ENCODE measurements at regions not wholly inside any gene's neighbourhood (a gene's known extent, or its start where the extent isn't known, plus 50 kb on each side); places are given as distances from the start of the nearest gene placed in this dataset.

GRCh38 chr17:13222975-13223374 is 205.1 kb upstream of the ELAC2 start:
- no peaks in the 10 kb centered on the region for H3K36me3 ChIP-seq (ENCODE audit: control insufficient read depth in 2 of 3, insufficient read depth in 3 of 3, low read length in 3 of 3)
- no peak overlapping the region for H3K27ac ChIP-seq (ENCODE audit: low read depth, low read length)
- no peaks in the 10 kb centered on the region for H3K9me3 ChIP-seq (ENCODE audit: control insufficient read depth in 2 of 3, low read length in 3 of 3)
- intact Hi-C loops (cut with micrococcal nuclease) = no loop called here
- Mint-ChIP-seq H3K9me3 (peaks cover 0 to 3% (median 0%) of the 10 kb centered on the region in 11 donors), H3K4me3 (no peak overlapping the region), H3K27ac (no peak overlapping the region), H3K27me3 (peaks cover 0 to 40% (median 6%) of the 10 kb centered on the region in 5 donors), H3K4me1 (no peaks in the 10 kb centered on the region), H3K36me3 (no peaks in the 10 kb centered on the region)
- no peaks in the 10 kb centered on the region for H3K4me1 ChIP-seq (ENCODE audit: control insufficient read depth in 2 of 2, insufficient read depth in 2 of 2, low read length in 2 of 2)
- H3K4me3 ChIP-seq (ENCODE audit: low read length) = no peak overlapping the region
- DNase-seq = no peak
- no peak for ATAC-seq
- peaks cover 0 to 5% of the 10 kb centered on the region in 2 donors for H3K27me3 ChIP-seq (ENCODE audit: control insufficient read depth in 2 of 2, insufficient read depth in 2 of 2, low read length in 2 of 2)
- ChIA-PET POLR2A (no interaction called here), CTCF (no interaction called here)

GRCh38 chr17:13212860-13213259 is 195.0 kb upstream of the ELAC2 start:
- ATAC-seq = no peak
- CTCF ChIA-PET = no interaction called here
- H3K27ac Mint-ChIP-seq = no peak overlapping the region
- intact Hi-C loops (cut with micrococcal nuclease) = no loop called here
- H3K27me3 ChIP-seq (ENCODE audit: control insufficient read depth in 2 of 2, insufficient read depth in 2 of 2, low read length in 2 of 2) = no peaks in the 10 kb centered on the region
- POLR2A ChIA-PET = no interaction called here
- H3K36me3 ChIP-seq (ENCODE audit: control insufficient read depth in 2 of 3, insufficient read depth in 3 of 3, low read length in 3 of 3) = no peaks in the 10 kb centered on the region
- H3K4me1 ChIP-seq (ENCODE audit: control insufficient read depth in 2 of 2, insufficient read depth in 2 of 2, low read length in 2 of 2) = no peaks in the 10 kb centered on the region
- H3K36me3 Mint-ChIP-seq = peaks cover 0 to 3% (median 0%) of the 10 kb centered on the region in 5 donors
- no peak overlapping the region for H3K4me3 ChIP-seq (ENCODE audit: low read length)
- H3K4me1 Mint-ChIP-seq = no peaks in the 10 kb centered on the region
- peaks cover 0 to 22% (median 4%) of the 10 kb centered on the region in 11 donors for H3K9me3 Mint-ChIP-seq
- no peak overlapping the region for H3K27ac ChIP-seq (ENCODE audit: low read depth, low read length)
- peaks cover 0 to 18% (median 0%) of the 10 kb centered on the region in 5 donors for H3K27me3 Mint-ChIP-seq
- DNase-seq = no peak
- H3K9me3 ChIP-seq (ENCODE audit: control insufficient read depth in 2 of 3, low read length in 3 of 3) = no peaks in the 10 kb centered on the region
- H3K4me3 Mint-ChIP-seq = no peak overlapping the region

- POLR2A ChIA-PET = no interaction called here
- intact Hi-C loops (cut with micrococcal nuclease) = no loop called here
- CTCF ChIA-PET = no interaction called here
Observed at GRCh38 chr17:13209081-13209480, 191.3 kb upstream of the ELAC2 start.

GRCh38 chr17:13204607-13205237 is 186.9 kb upstream of the ELAC2 start:
- H3K27me3 ChIP-seq (ENCODE audit: control insufficient read depth in 2 of 2, insufficient read depth in 2 of 2, low read length in 2 of 2) = no peaks in the 10 kb centered on the region
- intact Hi-C loops (cut with micrococcal nuclease) = no loop called here
- Mint-ChIP-seq H3K27ac (no peak overlapping the region), H3K4me3 (no peak overlapping the region), H3K27me3 (peaks cover 0 to 26% (median 8%) of the 10 kb centered on the region in 5 donors), H3K9me3 (peaks cover 0 to 7% (median 3%) of the 10 kb centered on the region in 11 donors), H3K4me1 (no peaks in the 10 kb centered on the region), H3K36me3 (no peaks in the 10 kb centered on the region)
- DNase-seq (no peak), ATAC-seq (no peak)
- POLR2A ChIA-PET = no interaction called here
- H3K4me1 ChIP-seq (ENCODE audit: control insufficient read depth in 2 of 2, insufficient read depth in 2 of 2, low read length in 2 of 2) = no peaks in the 10 kb centered on the region
- H3K27ac ChIP-seq (ENCODE audit: low read depth, low read length) = no peak overlapping the region
- no peak overlapping the region for H3K4me3 ChIP-seq (ENCODE audit: low read length)
- CTCF ChIA-PET = no interaction called here
- no peaks in the 10 kb centered on the region for H3K36me3 ChIP-seq (ENCODE audit: control insufficient read depth in 2 of 3, insufficient read depth in 3 of 3, low read length in 3 of 3)
- H3K9me3 ChIP-seq (ENCODE audit: control insufficient read depth in 2 of 3, low read length in 3 of 3) = no peaks in the 10 kb centered on the region

More at GRCh38 chr17:13209081-13209480, 191.3 kb upstream of the ELAC2 start:
- H3K27me3 ChIP-seq (ENCODE audit: control insufficient read depth in 2 of 2, insufficient read depth in 2 of 2, low read length in 2 of 2) = no peaks in the 10 kb centered on the region
- H3K36me3 ChIP-seq (ENCODE audit: control insufficient read depth in 2 of 3, insufficient read depth in 3 of 3, low read length in 3 of 3) = no peaks in the 10 kb centered on the region
- peaks cover 0 to 32% (median 7%) of the 10 kb centered on the region in 5 donors for H3K27me3 Mint-ChIP-seq
- H3K9me3 ChIP-seq (ENCODE audit: control insufficient read depth in 2 of 3, low read length in 3 of 3) = no peaks in the 10 kb centered on the region
- no peaks in the 10 kb centered on the region for H3K4me1 ChIP-seq (ENCODE audit: control insufficient read depth in 2 of 2, insufficient read depth in 2 of 2, low read length in 2 of 2)
- H3K4me1 Mint-ChIP-seq = no peaks in the 10 kb centered on the region
- no peak for ATAC-seq
- H3K27ac Mint-ChIP-seq = no peak overlapping the region
- peaks cover 0 to 3% (median 0%) of the 10 kb centered on the region in 5 donors for H3K36me3 Mint-ChIP-seq
- peaks cover 0 to 21% (median 5%) of the 10 kb centered on the region in 11 donors for H3K9me3 Mint-ChIP-seq
- no peak overlapping the region for H3K4me3 ChIP-seq (ENCODE audit: low read length)
- no peak overlapping the region for H3K4me3 Mint-ChIP-seq
- no peak overlapping the region for H3K27ac ChIP-seq (ENCODE audit: low read depth, low read length)
- no peak for DNase-seq

GRCh38 chr17:13202835-13203234 is 185.0 kb upstream of the ELAC2 start:
- H3K4me3 Mint-ChIP-seq = no peak overlapping the region
- Histone ChIP-seq H3K36me3 (ENCODE audit: control insufficient read depth in 2 of 3, insufficient read depth in 3 of 3, low read length in 3 of 3) (no peaks in the 10 kb centered on the region), H3K9me3 (ENCODE audit: control insufficient read depth in 2 of 3, low read length in 3 of 3) (no peaks in the 10 kb centered on the region), H3K4me1 (ENCODE audit: control insufficient read depth in 2 of 2, insufficient read depth in 2 of 2, low read length in 2 of 2) (no peaks in the 10 kb centered on the region), H3K27ac (ENCODE audit: low read depth, low read length) (no peak overlapping the region), H3K27me3 (ENCODE audit: control insufficient read depth in 2 of 2, insufficient read depth in 2 of 2, low read length in 2 of 2) (no peaks in the 10 kb centered on the region), H3K4me3 (ENCODE audit: low read length) (no peak overlapping the region)
- H3K9me3 Mint-ChIP-seq = peaks cover 0 to 13% (median 0%) of the 10 kb centered on the region in 11 donors
- H3K27me3 Mint-ChIP-seq = peaks cover 0 to 19% (median 11%) of the 10 kb centered on the region in 5 donors
- DNase-seq (no peak), ATAC-seq (no peak)
- intact Hi-C loops (cut with micrococcal nuclease) = no loop called here
- ChIA-PET CTCF (no interaction called here), POLR2A (no interaction called here)
- no peaks in the 10 kb centered on the region for H3K4me1 Mint-ChIP-seq
- H3K36me3 Mint-ChIP-seq = no peaks in the 10 kb centered on the region
- H3K27ac Mint-ChIP-seq = no peak overlapping the region

- peaks cover 0 to 8% (median 5%) of the 10 kb centered on the region in 5 donors for H3K27me3 Mint-ChIP-seq
- POLR2A ChIA-PET = no interaction called here
- no peaks in the 10 kb centered on the region for H3K4me1 Mint-ChIP-seq
Observed at GRCh38 chr17:13200671-13201070, 182.8 kb upstream of the ELAC2 start.

GRCh38 chr17:13199425-13199824 is 181.6 kb upstream of the ELAC2 start:
- Mint-ChIP-seq H3K36me3 (no peaks in the 10 kb centered on the region), H3K27ac (no peak overlapping the region), H3K27me3 (peaks cover 0 to 8% (median 4%) of the 10 kb centered on the region in 5 donors), H3K4me3 (no peak overlapping the region), H3K9me3 (peaks cover 0 to 13% (median 0%) of the 10 kb centered on the region in 11 donors), H3K4me1 (no peaks in the 10 kb centered on the region)
- no peak for DNase-seq
- H3K36me3 ChIP-seq (ENCODE audit: control insufficient read depth in 2 of 3, insufficient read depth in 3 of 3, low read length in 3 of 3) = no peaks in the 10 kb centered on the region
- intact Hi-C loops (cut with micrococcal nuclease) = no loop called here
- no peak overlapping the region for H3K4me3 ChIP-seq (ENCODE audit: low read length)
- CTCF ChIA-PET = no interaction called here
- H3K4me1 ChIP-seq (ENCODE audit: control insufficient read depth in 2 of 2, insufficient read depth in 2 of 2, low read length in 2 of 2) = no peaks in the 10 kb centered on the region
- H3K9me3 ChIP-seq (ENCODE audit: control insufficient read depth in 2 of 3, low read length in 3 of 3) = no peaks in the 10 kb centered on the region
- POLR2A ChIA-PET = no interaction called here
- ATAC-seq = no peak
- no peak overlapping the region for H3K27ac ChIP-seq (ENCODE audit: low read depth, low read length)
- H3K27me3 ChIP-seq (ENCODE audit: control insufficient read depth in 2 of 2, insufficient read depth in 2 of 2, low read length in 2 of 2) = no peaks in the 10 kb centered on the region

More at GRCh38 chr17:13200671-13201070, 182.8 kb upstream of the ELAC2 start:
- Mint-ChIP-seq H3K27ac (no peak overlapping the region), H3K4me3 (no peak overlapping the region), H3K9me3 (peaks cover 0 to 13% (median 0%) of the 10 kb centered on the region in 11 donors), H3K36me3 (no peaks in the 10 kb centered on the region)
- Histone ChIP-seq H3K36me3 (ENCODE audit: control insufficient read depth in 2 of 3, insufficient read depth in 3 of 3, low read length in 3 of 3) (no peaks in the 10 kb centered on the region), H3K4me1 (ENCODE audit: control insufficient read depth in 2 of 2, insufficient read depth in 2 of 2, low read length in 2 of 2) (no peaks in the 10 kb centered on the region), H3K27me3 (ENCODE audit: control insufficient read depth in 2 of 2, insufficient read depth in 2 of 2, low read length in 2 of 2) (no peaks in the 10 kb centered on the region), H3K27ac (ENCODE audit: low read depth, low read length) (no peak overlapping the region), H3K4me3 (ENCODE audit: low read length) (no peak overlapping the region), H3K9me3 (ENCODE audit: control insufficient read depth in 2 of 3, low read length in 3 of 3) (no peaks in the 10 kb centered on the region)
- intact Hi-C loops (cut with micrococcal nuclease) = no loop called here
- DNase-seq (no peak), ATAC-seq (no peak)
- CTCF ChIA-PET = no interaction called here

Data from naive thymus-derived CD4-positive, alpha-beta T cell (primary cell).